Kidney epithelial cell (primary cell): ENCODE measurements at regions not wholly inside any gene's neighbourhood (a gene's known extent, or its start where the extent isn't known, plus 50 kb on each side); places are given as distances from the start of the nearest gene placed in this dataset.
"Not testable (repeated sequence)": the region's sequence is repeated elsewhere in the genome, so short reads cannot be mapped to it uniquely, and the experiment has no call there.

ENCODE experiments used
- DNase-seq: peaks from one replicate; pipeline ENCODE4 v3.0.0-alpha.2; 2010; ENCODE audit warnings: low read depth
- H3K27me3 ChIP-seq: 2 replicates; pipeline ENCODE4 v1.6.0; 2011; ENCODE audit warnings: low read length; ENCODE audit not compliant: control insufficient read depth, insufficient read depth
- H3K36me3 ChIP-seq: 2 replicates; pipeline ENCODE4 v1.5.1; 2011; ENCODE audit warnings: low read length; ENCODE audit not compliant: control insufficient read depth, insufficient read depth
- H3K4me3 ChIP-seq: 2 replicates; pipeline ENCODE4 v1.5.1; 2011; ENCODE audit warnings: low read depth, mild to moderate bottlenecking, control low read depth, low read length
- CTCF ChIP-seq: IDR thresholded peaks from 2 replicates; pipeline ENCODE4 v1.5.1; 2011; ENCODE audit warnings: mild to moderate bottlenecking, moderate library complexity, low read length, control low read depth, inconsistent platforms; ENCODE audit not compliant: insufficient read depth, poor library complexity, severe bottlenecking

- no peak overlapping the region for H3K4me3 ChIP-seq
- H3K27me3 ChIP-seq: no peaks in the 10 kb centered on the region
- no peak for TF ChIP-seq CTCF
- H3K36me3 ChIP-seq: no peaks in the 10 kb centered on the region
- DNase-seq: no peak
Observed at GRCh38 chr5:89060768-89061167, 177.8 kb upstream of the MEF2C start.

DNA sequence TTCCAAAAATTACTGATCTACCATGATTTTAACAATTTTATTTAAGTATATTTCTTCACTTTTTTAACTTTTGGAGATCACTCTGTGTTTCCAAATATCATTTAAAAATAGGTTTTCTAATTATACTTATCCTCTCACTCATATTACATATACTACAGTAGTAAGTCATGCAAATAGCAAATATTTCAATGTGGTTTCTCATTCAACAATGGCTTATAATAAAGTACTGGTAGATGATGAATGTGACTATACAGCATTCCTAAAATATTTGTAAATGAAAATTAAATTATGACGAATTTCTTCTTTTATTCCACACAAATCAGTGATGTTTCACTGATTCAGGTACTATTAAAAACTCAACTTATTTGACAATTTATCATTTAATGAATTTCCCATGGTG lies 176.3 kb upstream of the MEF2C start:
- DNase-seq: no peak
- Histone ChIP-seq H3K4me3 (no peak overlapping the region), H3K36me3 (no peaks in the 10 kb centered on the region), H3K27me3 (no peaks in the 10 kb centered on the region)
- TF ChIP-seq CTCF: no peak

DNA sequence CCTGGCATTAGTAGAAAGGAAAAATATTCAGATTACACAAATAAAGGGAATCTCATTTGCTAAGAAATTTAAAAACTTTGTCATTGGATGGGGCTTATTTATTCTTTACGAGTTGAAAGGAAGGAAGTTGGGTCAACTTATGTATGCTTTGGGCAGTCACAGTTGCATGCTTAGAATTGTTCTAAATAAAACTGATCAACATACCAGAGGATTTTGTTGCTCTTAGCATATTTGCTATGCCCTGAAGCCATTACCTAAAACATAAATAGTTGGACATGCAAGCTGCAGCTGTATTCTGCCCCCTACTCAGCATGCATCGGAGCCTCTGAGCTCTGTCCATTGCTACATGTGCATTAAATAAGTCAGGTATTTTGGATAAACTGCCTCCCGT lies 172.7 kb upstream of the MEF2C start:
- Histone ChIP-seq H3K27me3 (no peaks in the 10 kb centered on the region), H3K4me3 (no peak overlapping the region), H3K36me3 (no peaks in the 10 kb centered on the region)
- DNase-seq: no peak
- no peak for TF ChIP-seq CTCF

DNA sequence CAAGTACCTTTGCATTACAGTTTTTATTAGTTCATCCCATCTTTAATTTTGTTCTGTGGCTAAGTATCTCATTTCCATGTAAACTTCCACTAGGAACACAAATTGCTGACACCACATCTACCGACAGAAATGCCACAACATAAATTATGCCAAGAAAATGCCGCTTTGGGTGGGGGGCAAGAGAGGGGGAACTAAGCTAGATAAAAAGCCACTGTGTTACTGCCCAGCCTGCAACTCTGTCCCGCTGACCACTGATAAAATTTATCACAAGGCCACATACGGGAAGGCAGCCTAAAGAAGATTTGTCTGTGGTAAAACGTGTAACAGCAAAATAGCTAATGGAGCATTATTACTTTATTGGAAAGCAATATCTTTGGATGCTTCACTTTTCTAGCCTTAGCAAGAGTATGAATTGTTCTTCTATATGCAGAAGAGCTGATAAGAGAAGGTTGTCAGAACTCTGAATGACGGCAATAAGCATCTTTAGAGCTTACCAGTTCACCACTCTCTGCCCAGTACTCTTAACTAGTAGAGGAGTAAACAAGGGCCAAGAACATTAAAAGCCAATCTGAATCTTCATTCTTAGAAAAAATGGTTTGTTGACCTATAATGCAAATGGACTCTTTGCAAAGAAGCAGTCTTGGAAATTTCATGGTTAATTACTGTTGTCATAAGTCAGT lies 172.2 kb upstream of the MEF2C start:
- no peak for DNase-seq
- Histone ChIP-seq H3K27me3 (no peaks in the 10 kb centered on the region), H3K36me3 (no peaks in the 10 kb centered on the region), H3K4me3 (no peak overlapping the region)
- TF ChIP-seq CTCF: no peak

DNA sequence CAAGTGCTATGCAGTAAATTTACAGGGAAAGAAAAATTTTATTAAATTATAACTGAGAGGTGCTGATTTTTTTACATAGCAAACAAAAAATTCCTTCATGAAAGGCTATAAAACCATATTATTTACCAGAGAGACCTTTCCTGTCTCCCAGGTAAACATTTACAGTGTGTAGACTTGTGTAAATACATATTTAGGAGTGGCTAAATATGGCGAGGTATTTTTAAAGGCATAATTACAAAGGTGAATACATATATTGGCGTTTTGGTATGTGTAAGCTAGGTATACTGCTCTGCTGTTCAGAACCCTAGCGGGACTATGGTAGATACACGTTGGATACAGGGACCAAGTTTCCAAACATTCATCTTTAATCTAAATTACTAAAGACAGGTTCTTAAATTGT lies 170.6 kb upstream of the MEF2C start:
- no peak for DNase-seq
- TF ChIP-seq CTCF: no peak
- H3K27me3 ChIP-seq: no peaks in the 10 kb centered on the region
- no peak overlapping the region for H3K4me3 ChIP-seq
- H3K36me3 ChIP-seq: no peaks in the 10 kb centered on the region

- DNase-seq, H3K27me3 ChIP-seq, H3K36me3 ChIP-seq, H3K4me3 ChIP-seq: not testable (repeated sequence)
Observed at GRCh38 chr5:89050062-89050461, 167.1 kb upstream of the MEF2C start.
